ENCODE measurements at regions not wholly inside any gene's neighbourhood (a gene's known extent, or its start where the extent isn't known, plus 50 kb on each side); places are given as distances from the start of the nearest gene placed in this dataset.
"Not testable (repeated sequence)": the region's sequence is repeated elsewhere in the genome, so short reads cannot be mapped to it uniquely, and the experiment has no call there.

GRCh38 chr4:177517862-177518261 lies 75.6 kb upstream of the AGA start:
- no peak overlapping the region for H3K4me3 Mint-ChIP-seq
- peaks cover 0 to 10% (median 0%) of the 10 kb centered on the region in 5 donors for H3K9me3 Mint-ChIP-seq
- no peaks in the 10 kb centered on the region for H3K4me1 ChIP-seq (ENCODE audit: insufficient read depth, low read length)
- H3K4me3 ChIP-seq (ENCODE audit: low read length): no peak overlapping the region
- no peaks in the 10 kb centered on the region for H3K27me3 ChIP-seq (ENCODE audit: insufficient read depth, low read length, poor library complexity, severe bottlenecking)
- H3K27ac ChIP-seq (ENCODE audit: low read depth, low read length): no peak overlapping the region
- POLR2A ChIA-PET: no interaction called here
- H3K27ac Mint-ChIP-seq: no peak overlapping the region
- CTCF ChIA-PET: no interaction called here
- H3K4me1 Mint-ChIP-seq: no peaks in the 10 kb centered on the region
- peaks cover 0 to 2% of the 10 kb centered on the region in 2 donors for H3K27me3 Mint-ChIP-seq
- peaks cover 0 to 8% (median 2%) of the 10 kb centered on the region in 3 donors for H3K36me3 Mint-ChIP-seq
- H3K36me3 ChIP-seq (ENCODE audit: insufficient read depth, low read length): no peaks in the 10 kb centered on the region
- DNase-seq: no peak
- no peaks in the 10 kb centered on the region for H3K9me3 ChIP-seq (ENCODE audit: low read length)

GRCh38 chr4:177519481-177520260 lies 77.4 kb upstream of the AGA start:
- Mint-ChIP-seq H3K9me3 (peaks cover 0 to 19% (median 0%) of the 10 kb centered on the region in 5 donors), H3K4me3 (no peak overlapping the region), H3K27ac (no peak overlapping the region), H3K27me3 (peaks cover 0 to 3% of the 10 kb centered on the region in 2 donors), H3K36me3 (peaks cover 0 to 16% (median 2%) of the 10 kb centered on the region in 3 donors), H3K4me1 (no peaks in the 10 kb centered on the region)
- Histone ChIP-seq H3K4me3 (ENCODE audit: low read length) (no peak overlapping the region), H3K36me3 (ENCODE audit: insufficient read depth, low read length) (no peaks in the 10 kb centered on the region), H3K4me1 (ENCODE audit: insufficient read depth, low read length) (no peaks in the 10 kb centered on the region), H3K27me3 (ENCODE audit: insufficient read depth, low read length, poor library complexity, severe bottlenecking) (no peaks in the 10 kb centered on the region), H3K9me3 (ENCODE audit: low read length) (no peaks in the 10 kb centered on the region), H3K27ac (ENCODE audit: low read depth, low read length) (no peak overlapping the region)
- no peak for DNase-seq
- CTCF ChIA-PET: no interaction called here
- POLR2A ChIA-PET: no interaction called here

GRCh38 chr4:177528620-177529019 lies 86.4 kb upstream of the AGA start:
- ChIA-PET CTCF (no interaction called here), POLR2A (no interaction called here)
- Histone ChIP-seq H3K9me3 (ENCODE audit: low read length) (no peaks in the 10 kb centered on the region), H3K4me1 (ENCODE audit: insufficient read depth, low read length) (no peaks in the 10 kb centered on the region), H3K27me3 (ENCODE audit: insufficient read depth, low read length, poor library complexity, severe bottlenecking) (no peaks in the 10 kb centered on the region), H3K27ac (ENCODE audit: low read depth, low read length) (no peak overlapping the region), H3K4me3 (ENCODE audit: low read length) (no peak overlapping the region), H3K36me3 (ENCODE audit: insufficient read depth, low read length) (no peaks in the 10 kb centered on the region)
- H3K4me1 Mint-ChIP-seq: no peaks in the 10 kb centered on the region
- DNase-seq: no peak
- peaks cover 0 to 12% (median 0%) of the 10 kb centered on the region in 5 donors for H3K9me3 Mint-ChIP-seq
- H3K36me3 Mint-ChIP-seq: peaks cover 0 to 6% (median 0%) of the 10 kb centered on the region in 3 donors
- no peak overlapping the region for H3K27ac Mint-ChIP-seq
- H3K27me3 Mint-ChIP-seq: peaks cover 0 to 3% of the 10 kb centered on the region in 2 donors
- H3K4me3 Mint-ChIP-seq: no peak overlapping the region

GRCh38 chr4:177530561-177530960 lies 88.3 kb upstream of the AGA start:
- H3K27ac ChIP-seq (ENCODE audit: low read depth, low read length): no peak overlapping the region
- H3K36me3 Mint-ChIP-seq: no peaks in the 10 kb centered on the region
- CTCF ChIA-PET: no interaction called here

GRCh38 chr4:177532358-177532757 lies 90.1 kb upstream of the AGA start:
- no peaks in the 10 kb centered on the region for H3K27me3 Mint-ChIP-seq
- Histone ChIP-seq H3K4me3 (ENCODE audit: low read length) (no peak overlapping the region), H3K27me3 (ENCODE audit: insufficient read depth, low read length, poor library complexity, severe bottlenecking) (no peaks in the 10 kb centered on the region), H3K27ac (ENCODE audit: low read depth, low read length) (no peak overlapping the region), H3K9me3 (ENCODE audit: low read length) (no peaks in the 10 kb centered on the region), H3K36me3 (ENCODE audit: insufficient read depth, low read length) (no peaks in the 10 kb centered on the region), H3K4me1 (ENCODE audit: insufficient read depth, low read length) (no peaks in the 10 kb centered on the region)
- H3K36me3 Mint-ChIP-seq: no peaks in the 10 kb centered on the region
- ChIA-PET CTCF (no interaction called here), POLR2A (no interaction called here)
- DNase-seq: no peak
- H3K4me1 Mint-ChIP-seq: no peaks in the 10 kb centered on the region
- H3K4me3 Mint-ChIP-seq: no peak overlapping the region
- peaks cover 0 to 7% (median 3%) of the 10 kb centered on the region in 5 donors for H3K9me3 Mint-ChIP-seq
- H3K27ac Mint-ChIP-seq: peak overlapping the region in 1 of 8 donors; percentile 5

More at GRCh38 chr4:177530561-177530960, 88.3 kb upstream of the AGA start:
- peaks cover 0 to 7% (median 3%) of the 10 kb centered on the region in 5 donors for H3K9me3 Mint-ChIP-seq
- Histone ChIP-seq H3K9me3 (ENCODE audit: low read length) (no peaks in the 10 kb centered on the region), H3K4me3 (ENCODE audit: low read length) (no peak overlapping the region), H3K27me3 (ENCODE audit: insufficient read depth, low read length, poor library complexity, severe bottlenecking) (no peaks in the 10 kb centered on the region), H3K4me1 (ENCODE audit: insufficient read depth, low read length) (no peaks in the 10 kb centered on the region), H3K36me3 (ENCODE audit: insufficient read depth, low read length) (no peaks in the 10 kb centered on the region)
- no peaks in the 10 kb centered on the region for H3K4me1 Mint-ChIP-seq
- no peak for DNase-seq
- no peak overlapping the region for H3K4me3 Mint-ChIP-seq
- POLR2A ChIA-PET: no interaction called here
- H3K27ac Mint-ChIP-seq: no peak overlapping the region
- no peaks in the 10 kb centered on the region for H3K27me3 Mint-ChIP-seq

- H3K36me3 Mint-ChIP-seq; H3K4me3 Mint-ChIP-seq; POLR2A ChIA-PET; H3K27ac Mint-ChIP-seq; H3K4me3 ChIP-seq (ENCODE audit: low read length); H3K36me3 ChIP-seq (ENCODE audit: insufficient read depth, low read length); H3K27ac ChIP-seq (ENCODE audit: low read depth, low read length); H3K9me3 ChIP-seq (ENCODE audit: low read length); CTCF ChIA-PET; H3K4me1 Mint-ChIP-seq; H3K4me1 ChIP-seq (ENCODE audit: insufficient read depth, low read length); DNase-seq; H3K9me3 Mint-ChIP-seq; H3K27me3 Mint-ChIP-seq; H3K27me3 ChIP-seq (ENCODE audit: insufficient read depth, low read length, poor library complexity, severe bottlenecking): not testable (repeated sequence)
These were observed 92.6 kb upstream of the AGA start for GRCh38 chr4:177534841-177535240.

- Histone ChIP-seq H3K4me3 (ENCODE audit: low read length) (no peak overlapping the region), H3K36me3 (ENCODE audit: insufficient read depth, low read length) (no peaks in the 10 kb centered on the region), H3K27ac (ENCODE audit: low read depth, low read length) (no peak overlapping the region), H3K4me1 (ENCODE audit: insufficient read depth, low read length) (no peaks in the 10 kb centered on the region), H3K27me3 (ENCODE audit: insufficient read depth, low read length, poor library complexity, severe bottlenecking) (no peaks in the 10 kb centered on the region), H3K9me3 (ENCODE audit: low read length) (no peaks in the 10 kb centered on the region)
- POLR2A ChIA-PET: no interaction called here
- Mint-ChIP-seq H3K36me3 (no peaks in the 10 kb centered on the region), H3K27me3 (no peaks in the 10 kb centered on the region), H3K9me3 (peaks cover 0 to 3% (median 0%) of the 10 kb centered on the region in 5 donors), H3K27ac (no peak overlapping the region), H3K4me1 (no peaks in the 10 kb centered on the region), H3K4me3 (no peak overlapping the region)
- no peak for DNase-seq
- CTCF ChIA-PET: no interaction called here
These were observed 104.5 kb upstream of the AGA start for GRCh38 chr4:177546745-177547144.

GRCh38 chr4:177547985-177548384 lies 105.7 kb upstream of the AGA start:
- no peak overlapping the region for H3K27ac Mint-ChIP-seq
- DNase-seq: no peak
- Histone ChIP-seq H3K4me1 (ENCODE audit: insufficient read depth, low read length) (no peaks in the 10 kb centered on the region), H3K36me3 (ENCODE audit: insufficient read depth, low read length) (no peaks in the 10 kb centered on the region), H3K9me3 (ENCODE audit: low read length) (no peaks in the 10 kb centered on the region), H3K27ac (ENCODE audit: low read depth, low read length) (no peak overlapping the region), H3K4me3 (ENCODE audit: low read length) (no peak overlapping the region), H3K27me3 (ENCODE audit: insufficient read depth, low read length, poor library complexity, severe bottlenecking) (no peaks in the 10 kb centered on the region)
- no peak overlapping the region for H3K4me3 Mint-ChIP-seq
- H3K36me3 Mint-ChIP-seq: no peaks in the 10 kb centered on the region
- H3K4me1 Mint-ChIP-seq: no peaks in the 10 kb centered on the region
- H3K27me3 Mint-ChIP-seq: no peaks in the 10 kb centered on the region
- CTCF ChIA-PET: no interaction called here
- POLR2A ChIA-PET: no interaction called here
- H3K9me3 Mint-ChIP-seq: peaks cover 0 to 3% (median 0%) of the 10 kb centered on the region in 5 donors
